Right lobe of liver (tissue), 6 donors: ENCODE measurements at regions not wholly inside any gene's neighbourhood (a gene's known extent, or its start where the extent isn't known, plus 50 kb on each side); places are given as distances from the start of the nearest gene placed in this dataset.

ENCODE experiments used
- ATAC-seq, 4 donors: fragments of 200-7000 bp; cut with Tn5 transposase; one replicate each; pipeline ENCODE4 v1.9.1; 2020; ENCODE audit warnings: mild to moderate bottlenecking in 4 of 4, moderate library complexity in 4 of 4
- DNase-seq, 3 donors: peaks; one replicate each; pipeline ENCODE4 v3.0.0-alpha.2; 2020
- H3K27ac ChIP-seq, 3 donors: fragments of 200-600 bp; one replicate each; pipeline ENCODE4 v1.8.0; 2022
- H3K27me3 ChIP-seq, 2 donors: fragments of 200-600 bp; one replicate each; pipeline ENCODE4 v1.8.0; 2022
- H3K36me3 ChIP-seq, 4 donors: fragments of 200-600 bp; sonication (generic) in 1 of 4; one replicate each; pipeline versions ENCODE4 v1.5.1 to v1.8.0; 2017 to 2022; ENCODE audit warnings: control low read depth in 1 of 4
- H3K4me1 ChIP-seq, 4 donors: fragments of 200-600 bp; sonication (generic) in 1 of 4; one replicate each; pipeline versions ENCODE4 v1.5.1 to v1.8.0; 2017 to 2022; ENCODE audit warnings: control low read depth in 1 of 4
- H3K4me3 ChIP-seq, 3 donors: fragments of 200-600 bp; one replicate each; pipeline ENCODE4 v1.8.0; 2022
- H3K9me3 ChIP-seq, 4 donors: fragments of 200-600 bp; sonication (generic) in 1 of 4; one replicate each; pipeline versions ENCODE4 v1.5.1 to v1.8.0; 2017 to 2022; ENCODE audit warnings: control low read depth in 1 of 4
- POLR2A ChIP-seq: fragments of 450-650 bp; IDR thresholded peaks from one replicate; pipeline ENCODE4 v1.6.1; 2017; ENCODE audit warnings: antibody characterized with exemption, mild to moderate bottlenecking
- WGBS: methylation state at CpG from one replicate; pipeline ENCODE4 v1.1.6; 2018; ENCODE audit warnings: low coverage, low lambda C conversion rate; ENCODE audit not compliant: insufficient coverage; ENCODE audit errors: missing lambda C conversion rate; 5-methylcytosine and 5-hydroxymethylcytosine counted together
- intact Hi-C, 2 donors: fragments of 100-400 bp; cut with DNase I; formaldehyde crosslinking; loops; one replicate each; pipeline versions ENCODE4 v1.11.2 to v1.14.1; 2022
- TF ChIP-seq, protein P1 (sequence below), 4 donors: fragments of 200-600 bp in 3 of 4; fragments of 450-650 bp in 1 of 4; IDR thresholded peaks; one replicate each; pipeline versions ENCODE4 v1.5.1 to v1.8.0; 2016 to 2022; ENCODE audit warnings: antibody characterized with exemption in 4 of 4, mild to moderate bottlenecking in 2 of 4
- donor health status: DM: no; HTN: yes; CAD: no.
- donor health status: DM: no; HTN: no; CAD: no.
- donor health status: DM: no; HTN: no; CAD: no.
- donor health status: DM: no; HTN: yes; CAD: no.
- donor health status: DM: no; HTN: yes; CAD: no.

DNA sequence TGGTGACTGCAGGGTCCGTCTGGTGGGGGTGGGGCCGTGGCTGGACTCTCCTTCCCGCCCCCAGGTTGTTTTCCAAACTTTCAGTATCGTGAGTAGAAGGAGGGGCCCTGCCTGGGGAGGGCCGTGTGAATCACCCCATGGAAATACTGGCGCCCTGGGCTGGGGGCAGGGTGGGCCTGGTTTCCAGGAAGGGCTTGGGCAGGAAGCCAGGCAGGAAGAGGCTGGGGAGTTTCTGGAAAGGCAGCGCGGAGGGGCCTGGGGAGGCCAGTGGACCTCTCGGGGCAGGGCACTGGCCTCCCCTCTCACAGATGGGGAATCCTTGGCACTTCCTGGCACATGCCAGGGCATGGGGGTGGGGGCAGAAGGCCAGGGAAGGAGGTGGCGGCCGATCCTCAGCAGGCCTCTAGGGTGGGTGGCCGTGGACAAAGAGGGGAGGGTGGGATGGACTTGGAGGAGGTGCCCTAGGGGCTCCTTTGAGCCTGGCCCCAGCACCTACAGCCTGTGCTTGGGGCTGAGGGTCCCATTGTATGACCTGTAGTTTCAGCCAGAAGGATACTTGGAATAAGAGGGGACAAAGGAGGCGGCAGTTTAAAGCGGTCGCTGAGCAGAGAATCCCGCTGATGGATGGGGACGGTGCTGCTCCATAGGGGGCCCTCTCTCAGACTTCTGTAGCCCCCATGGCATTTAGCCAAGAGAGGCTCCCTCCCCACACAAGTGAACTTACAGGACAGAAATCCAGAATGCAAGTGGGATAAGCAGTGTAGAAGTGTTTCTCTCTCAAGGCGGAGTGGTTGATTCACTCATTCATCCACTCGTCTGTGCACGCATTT, 56.5 kb upstream of the GATA2 start:
- Histone ChIP-seq H3K27me3 (no peaks in the 10 kb centered on the region), H3K36me3 (no peaks in the 10 kb centered on the region), H3K9me3 (no peaks in the 10 kb centered on the region), H3K27ac (peak overlapping the region in 1 of 3 donors; percentile 34), H3K4me1 (no peaks in the 10 kb centered on the region), H3K4me3 (no peak overlapping the region)
- intact Hi-C loops: no loop called here
- ATAC-seq: peak; percentile 72 to 90 (median 76)
- no peak for TF ChIP-seq POLR2A
- TF ChIP-seq, protein P1, sequence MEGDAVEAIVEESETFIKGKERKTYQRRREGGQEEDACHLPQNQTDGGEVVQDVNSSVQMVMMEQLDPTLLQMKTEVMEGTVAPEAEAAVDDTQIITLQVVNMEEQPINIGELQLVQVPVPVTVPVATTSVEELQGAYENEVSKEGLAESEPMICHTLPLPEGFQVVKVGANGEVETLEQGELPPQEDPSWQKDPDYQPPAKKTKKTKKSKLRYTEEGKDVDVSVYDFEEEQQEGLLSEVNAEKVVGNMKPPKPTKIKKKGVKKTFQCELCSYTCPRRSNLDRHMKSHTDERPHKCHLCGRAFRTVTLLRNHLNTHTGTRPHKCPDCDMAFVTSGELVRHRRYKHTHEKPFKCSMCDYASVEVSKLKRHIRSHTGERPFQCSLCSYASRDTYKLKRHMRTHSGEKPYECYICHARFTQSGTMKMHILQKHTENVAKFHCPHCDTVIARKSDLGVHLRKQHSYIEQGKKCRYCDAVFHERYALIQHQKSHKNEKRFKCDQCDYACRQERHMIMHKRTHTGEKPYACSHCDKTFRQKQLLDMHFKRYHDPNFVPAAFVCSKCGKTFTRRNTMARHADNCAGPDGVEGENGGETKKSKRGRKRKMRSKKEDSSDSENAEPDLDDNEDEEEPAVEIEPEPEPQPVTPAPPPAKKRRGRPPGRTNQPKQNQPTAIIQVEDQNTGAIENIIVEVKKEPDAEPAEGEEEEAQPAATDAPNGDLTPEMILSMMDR (IDR thresholded peaks at IDR 0.05): no peak
- 61% methylated on average over 9 of the region's 20 CpGs for WGBS
- DNase-seq: peak in 2 of 3 donors; percentile 60 to 80

DNA sequence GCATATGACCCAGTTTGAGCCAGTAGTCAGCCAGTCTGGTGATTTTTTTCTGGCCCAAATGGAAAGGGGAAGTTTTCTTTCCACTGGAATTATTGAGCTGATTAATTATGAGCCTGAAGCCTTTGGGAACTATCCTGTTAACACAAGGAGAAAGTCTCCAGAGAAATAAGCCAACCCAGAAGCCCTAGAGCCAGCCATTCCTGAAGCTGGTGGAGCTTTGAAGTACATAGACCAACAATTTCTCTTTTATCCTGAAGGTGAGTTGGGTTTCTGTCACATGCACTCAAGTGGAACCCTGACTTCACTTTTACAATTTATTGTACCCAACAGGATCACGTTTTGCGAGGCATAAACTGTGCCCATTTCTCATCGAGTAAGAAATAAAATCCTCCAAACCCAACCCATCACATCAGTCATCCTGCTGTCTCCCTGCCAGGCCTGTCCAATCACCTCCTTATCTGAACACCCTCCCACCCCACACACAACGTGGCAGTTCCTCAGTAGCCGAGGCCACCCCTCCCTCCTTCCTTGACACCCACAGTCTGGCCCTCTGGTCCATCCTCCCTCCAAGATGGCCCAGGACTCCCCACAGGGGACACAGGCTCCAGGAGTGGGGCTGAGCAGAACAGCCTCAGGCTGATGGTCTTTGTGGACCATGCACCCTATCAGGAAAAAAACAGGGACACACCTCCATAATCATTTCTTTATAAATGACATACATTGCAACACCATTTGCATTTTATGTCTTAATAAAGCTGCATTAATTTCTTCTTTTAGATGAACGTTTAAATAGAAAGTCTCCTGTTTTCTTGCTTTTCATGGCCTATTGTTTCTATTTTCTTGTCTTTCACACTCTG, 55.7 kb upstream of the GATA2 start:
- Histone ChIP-seq H3K27ac (no peak overlapping the region), H3K9me3 (no peaks in the 10 kb centered on the region), H3K4me1 (no peaks in the 10 kb centered on the region), H3K36me3 (no peaks in the 10 kb centered on the region), H3K4me3 (no peak overlapping the region), H3K27me3 (no peaks in the 10 kb centered on the region)
- WGBS: 48% methylated on average over 6 of the region's 6 CpGs
- TF ChIP-seq, protein P1 (IDR thresholded peaks at IDR 0.05): no peak
- no peak for TF ChIP-seq POLR2A
- DNase-seq (no peak), ATAC-seq (peak in 2 of 4 donors; percentile 19)
- intact Hi-C loops: no loop called here

DNA sequence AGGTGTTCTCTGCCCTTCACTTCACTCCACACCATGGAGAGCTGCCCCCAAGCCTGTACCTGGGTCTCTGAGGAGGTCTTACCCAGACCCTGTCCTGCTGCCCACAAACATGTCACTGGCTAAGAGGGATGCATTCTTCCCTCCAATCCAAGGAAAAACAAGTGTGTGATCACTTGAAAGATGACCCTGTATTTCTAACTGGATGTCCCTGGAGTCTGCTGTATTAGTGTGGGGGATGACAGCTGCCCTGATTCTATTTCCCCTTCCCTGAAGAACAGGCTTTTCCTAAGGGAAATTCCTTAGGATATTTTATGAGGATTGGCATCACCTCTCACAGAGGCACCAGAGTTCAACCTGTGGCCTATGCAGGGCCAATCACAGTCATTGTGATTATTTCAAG, 55.0 kb upstream of the GATA2 start:
- Histone ChIP-seq H3K9me3 (no peaks in the 10 kb centered on the region), H3K27me3 (no peaks in the 10 kb centered on the region), H3K4me1 (no peaks in the 10 kb centered on the region), H3K4me3 (no peak overlapping the region), H3K27ac (no peak overlapping the region), H3K36me3 (no peaks in the 10 kb centered on the region)
- TF ChIP-seq, protein P1 (IDR thresholded peaks at IDR 0.05): no peak
- no peak for TF ChIP-seq POLR2A
- DNase-seq (no peak), ATAC-seq (no peak)
- intact Hi-C loops: no loop called here

- no peak for TF ChIP-seq POLR2A
- TF ChIP-seq, protein P1 (IDR thresholded peaks at IDR 0.05): no peak
- Histone ChIP-seq H3K36me3 (no peaks in the 10 kb centered on the region), H3K4me3 (no peak overlapping the region), H3K9me3 (no peaks in the 10 kb centered on the region), H3K27ac (no peak overlapping the region), H3K27me3 (no peaks in the 10 kb centered on the region), H3K4me1 (no peaks in the 10 kb centered on the region)
- 100% methylated on average over 1 of the region's 10 CpGs for WGBS
- intact Hi-C loops: no loop called here
- ATAC-seq (no peak), DNase-seq (no peak)
Observed at GRCh38 chr3:128547368-128547987, 54.5 kb upstream of the GATA2 start.
